ENCODE measurements at regions not wholly inside any gene's neighbourhood (a gene's known extent, or its start where the extent isn't known, plus 50 kb on each side); places are given as distances from the start of the nearest gene placed in this dataset.

DNA sequence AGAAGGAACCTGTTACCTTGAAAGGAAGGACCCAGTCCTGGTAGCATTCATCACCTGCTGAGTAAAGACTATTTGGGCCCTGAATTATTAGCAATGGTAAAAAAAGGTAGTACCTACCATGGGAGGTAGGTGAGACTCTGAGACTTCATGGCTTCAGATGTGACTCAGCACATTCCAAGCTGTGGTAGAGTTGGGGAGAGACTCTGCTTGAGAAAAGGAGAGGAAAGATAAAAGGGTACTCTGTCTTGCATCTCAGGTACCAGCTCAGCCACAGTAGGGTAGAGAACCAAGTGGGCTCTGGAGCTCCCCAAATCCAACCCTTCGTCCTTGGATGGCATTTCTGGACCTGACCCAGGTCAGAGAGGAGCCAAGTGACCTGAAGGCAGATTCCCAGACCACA lies 430.4 kb downstream of the TBL1XR1 start:
- CTCF ChIA-PET: no interaction called here
- H3K4me3 Mint-ChIP-seq: no peak overlapping the region
- peaks cover 0 to 16% (median 5%) of the 10 kb centered on the region in 5 donors for H3K27me3 Mint-ChIP-seq
- Histone ChIP-seq H3K9me3 (ENCODE audit: control insufficient read depth in 2 of 3, low read length in 3 of 3) (peaks cover 0 to 4% (median 0%) of the 10 kb centered on the region in 3 experiments), H3K27me3 (ENCODE audit: control insufficient read depth in 2 of 2, insufficient read depth in 2 of 2, low read length in 2 of 2) (no peaks in the 10 kb centered on the region), H3K36me3 (ENCODE audit: control insufficient read depth in 2 of 3, insufficient read depth in 3 of 3, low read length in 3 of 3) (no peaks in the 10 kb centered on the region), H3K4me3 (ENCODE audit: low read length) (no peak overlapping the region), H3K4me1 (ENCODE audit: control insufficient read depth in 2 of 2, insufficient read depth in 2 of 2, low read length in 2 of 2) (no peaks in the 10 kb centered on the region), H3K27ac (ENCODE audit: low read depth, low read length) (no peak overlapping the region)
- DNase-seq (no peak), ATAC-seq (no peak)
- intact Hi-C loops (cut with micrococcal nuclease): no loop called here
- no peaks in the 10 kb centered on the region for H3K36me3 Mint-ChIP-seq
- peaks cover 6 to 32% (median 12%) of the 10 kb centered on the region in 11 donors for H3K9me3 Mint-ChIP-seq
- no peaks in the 10 kb centered on the region for H3K4me1 Mint-ChIP-seq
- no peak overlapping the region for H3K27ac Mint-ChIP-seq
- POLR2A ChIA-PET: no interaction called here

DNA sequence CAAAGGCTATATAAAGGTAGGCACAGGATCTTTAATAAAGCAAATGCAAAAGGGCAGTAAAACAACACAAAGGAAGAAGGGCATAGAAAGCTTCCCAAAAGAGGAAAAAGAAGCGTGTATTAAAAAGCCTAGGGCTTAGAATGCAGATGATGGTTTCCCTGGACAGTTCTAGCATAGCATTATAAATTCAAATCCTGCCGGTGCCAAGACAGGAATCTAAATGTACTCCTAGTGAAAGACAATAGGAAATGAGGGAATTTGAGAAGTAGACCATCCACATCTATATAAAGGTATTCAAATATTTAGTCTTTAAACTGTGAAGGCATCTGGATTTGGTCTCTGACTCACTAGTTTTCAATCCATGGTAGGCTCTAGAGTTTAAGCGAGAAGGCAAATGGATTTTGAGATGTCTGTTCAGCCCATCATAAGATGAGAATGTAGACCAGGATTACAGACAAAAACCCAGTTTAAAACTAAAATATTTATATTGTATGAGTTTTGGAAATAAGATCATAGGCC lies 431.8 kb downstream of the TBL1XR1 start:
- H3K4me1 Mint-ChIP-seq: no peaks in the 10 kb centered on the region
- POLR2A ChIA-PET: no interaction called here
- ATAC-seq (no peak), DNase-seq (no peak)
- H3K9me3 ChIP-seq (ENCODE audit: control insufficient read depth in 2 of 3, low read length in 3 of 3): peaks cover 0 to 4% (median 0%) of the 10 kb centered on the region in 3 experiments
- H3K4me1 ChIP-seq (ENCODE audit: control insufficient read depth in 2 of 2, insufficient read depth in 2 of 2, low read length in 2 of 2): no peaks in the 10 kb centered on the region
- no peaks in the 10 kb centered on the region for H3K36me3 ChIP-seq (ENCODE audit: control insufficient read depth in 2 of 3, insufficient read depth in 3 of 3, low read length in 3 of 3)
- H3K4me3 Mint-ChIP-seq: no peak overlapping the region
- H3K27me3 Mint-ChIP-seq: peaks cover 0 to 21% (median 5%) of the 10 kb centered on the region in 5 donors
- no peak overlapping the region for H3K27ac Mint-ChIP-seq
- H3K36me3 Mint-ChIP-seq: no peaks in the 10 kb centered on the region
- H3K4me3 ChIP-seq (ENCODE audit: low read length): no peak overlapping the region
- CTCF ChIA-PET: no interaction called here
- H3K27ac ChIP-seq (ENCODE audit: low read depth, low read length): no peak overlapping the region
- no peaks in the 10 kb centered on the region for H3K27me3 ChIP-seq (ENCODE audit: control insufficient read depth in 2 of 2, insufficient read depth in 2 of 2, low read length in 2 of 2)
- intact Hi-C loops (cut with micrococcal nuclease): no loop called here
- peaks cover 4 to 31% (median 9%) of the 10 kb centered on the region in 11 donors for H3K9me3 Mint-ChIP-seq

DNA sequence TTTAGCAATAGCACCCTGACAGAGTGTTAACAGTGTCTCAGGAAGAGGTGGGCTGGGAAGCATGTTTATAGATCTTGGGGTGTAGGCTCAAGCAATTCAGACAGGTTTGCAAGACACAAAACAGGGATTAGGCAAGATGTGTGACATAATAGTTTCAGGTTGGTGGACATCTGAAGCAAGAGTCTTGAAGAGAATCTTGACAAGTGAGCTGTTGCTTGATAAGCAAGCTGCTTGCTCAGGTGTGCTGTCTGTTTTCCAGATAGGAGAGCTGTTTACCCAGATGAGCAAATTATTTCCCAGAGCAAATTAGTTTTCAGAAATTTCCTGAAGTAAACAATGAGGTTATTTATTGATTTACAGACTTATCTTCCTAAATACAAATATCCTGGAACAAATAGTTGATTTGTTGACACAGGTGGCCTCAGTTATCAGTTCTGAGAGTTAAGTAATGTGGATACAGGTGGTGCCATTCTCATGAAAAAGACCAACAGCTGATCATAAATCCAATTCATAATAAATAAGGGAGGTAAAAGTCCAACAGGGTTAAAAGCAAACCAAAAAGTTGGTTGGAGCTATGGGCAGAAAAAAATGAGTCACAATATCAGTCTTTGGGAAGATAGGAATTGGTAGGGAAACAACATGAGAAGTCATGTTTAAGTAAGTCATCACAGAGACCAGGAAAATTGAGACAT lies 437.3 kb downstream of the TBL1XR1 start:
- peaks cover 0 to 8% (median 3%) of the 10 kb centered on the region in 11 donors for H3K9me3 Mint-ChIP-seq
- no peak overlapping the region for H3K4me3 ChIP-seq (ENCODE audit: low read length)
- H3K27ac ChIP-seq (ENCODE audit: low read depth, low read length): no peak overlapping the region
- no peaks in the 10 kb centered on the region for H3K36me3 ChIP-seq (ENCODE audit: control insufficient read depth in 2 of 3, insufficient read depth in 3 of 3, low read length in 3 of 3)
- H3K4me1 ChIP-seq (ENCODE audit: control insufficient read depth in 2 of 2, insufficient read depth in 2 of 2, low read length in 2 of 2): no peaks in the 10 kb centered on the region
- DNase-seq (no peak), ATAC-seq (no peak)
- POLR2A ChIA-PET: no interaction called here
- CTCF ChIA-PET: no interaction called here
- no peaks in the 10 kb centered on the region for H3K9me3 ChIP-seq (ENCODE audit: control insufficient read depth in 2 of 3, low read length in 3 of 3)
- H3K27ac Mint-ChIP-seq: no peak overlapping the region
- intact Hi-C loops (cut with micrococcal nuclease): no loop called here
- H3K36me3 Mint-ChIP-seq: no peaks in the 10 kb centered on the region
- H3K4me3 Mint-ChIP-seq: no peak overlapping the region
- H3K4me1 Mint-ChIP-seq: no peaks in the 10 kb centered on the region
- H3K27me3 Mint-ChIP-seq: peaks cover 0 to 34% (median 5%) of the 10 kb centered on the region in 5 donors
- no peaks in the 10 kb centered on the region for H3K27me3 ChIP-seq (ENCODE audit: control insufficient read depth in 2 of 2, insufficient read depth in 2 of 2, low read length in 2 of 2)

DNA sequence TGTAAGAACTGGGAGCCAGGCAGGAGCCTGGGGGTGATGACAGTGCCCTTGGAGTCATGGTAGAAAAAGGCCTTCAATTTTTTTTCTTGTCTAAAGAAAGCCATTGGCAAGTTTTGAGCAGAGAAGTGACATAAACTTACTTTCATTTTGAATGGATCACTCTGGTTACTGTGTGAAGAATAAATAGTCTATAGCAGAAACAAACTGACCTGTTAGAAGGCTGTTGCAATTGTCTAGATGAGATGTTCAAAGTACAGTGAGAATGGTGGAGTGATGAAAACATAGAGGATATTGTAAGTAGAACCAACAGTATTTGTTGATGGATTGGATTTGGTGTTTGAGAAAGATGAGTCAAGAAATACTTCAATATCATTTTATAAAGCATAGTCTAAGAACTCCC lies 439.9 kb downstream of the TBL1XR1 start:
- Histone ChIP-seq H3K27ac (ENCODE audit: low read depth, low read length) (no peak overlapping the region), H3K27me3 (ENCODE audit: control insufficient read depth in 2 of 2, insufficient read depth in 2 of 2, low read length in 2 of 2) (no peaks in the 10 kb centered on the region), H3K4me1 (ENCODE audit: control insufficient read depth in 2 of 2, insufficient read depth in 2 of 2, low read length in 2 of 2) (no peaks in the 10 kb centered on the region), H3K9me3 (ENCODE audit: control insufficient read depth in 2 of 3, low read length in 3 of 3) (no peaks in the 10 kb centered on the region), H3K4me3 (ENCODE audit: low read length) (no peak overlapping the region), H3K36me3 (ENCODE audit: control insufficient read depth in 2 of 3, insufficient read depth in 3 of 3, low read length in 3 of 3) (no peaks in the 10 kb centered on the region)
- Mint-ChIP-seq H3K27ac (no peak overlapping the region), H3K4me1 (no peaks in the 10 kb centered on the region), H3K9me3 (peaks cover 0 to 6% (median 0%) of the 10 kb centered on the region in 11 donors), H3K36me3 (no peaks in the 10 kb centered on the region), H3K4me3 (no peak overlapping the region), H3K27me3 (peaks cover 0 to 31% (median 3%) of the 10 kb centered on the region in 5 donors)
- ChIA-PET CTCF (no interaction called here), POLR2A (no interaction called here)
- DNase-seq (no peak), ATAC-seq (no peak)
- intact Hi-C loops (cut with micrococcal nuclease): no loop called here

DNA sequence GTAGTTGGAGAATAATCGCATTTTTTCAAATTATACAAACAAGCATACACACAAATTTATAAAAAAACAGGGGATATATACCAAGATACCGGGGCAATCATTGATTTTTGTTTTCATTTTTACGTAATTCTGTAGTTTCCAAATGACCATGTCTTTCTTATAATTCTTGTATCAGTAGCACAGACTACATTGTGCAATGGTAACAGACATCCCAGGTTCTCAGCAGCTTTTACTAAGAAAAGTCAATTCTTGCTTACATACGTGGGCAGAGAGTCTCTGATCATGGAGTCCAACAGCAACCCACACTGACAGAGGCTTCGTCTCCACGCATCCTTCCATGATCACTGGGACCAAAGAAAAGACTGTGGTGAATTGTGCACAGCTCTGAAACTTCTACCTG lies 441.3 kb downstream of the TBL1XR1 start:
- Mint-ChIP-seq H3K9me3 (peaks cover 0 to 7% (median 2%) of the 10 kb centered on the region in 11 donors), H3K4me1 (peaks cover 0 to 6% (median 0%) of the 10 kb centered on the region in 7 donors), H3K27ac (no peak overlapping the region), H3K36me3 (no peaks in the 10 kb centered on the region), H3K4me3 (no peak overlapping the region), H3K27me3 (peaks cover 0 to 31% (median 6%) of the 10 kb centered on the region in 5 donors)
- Histone ChIP-seq H3K36me3 (ENCODE audit: control insufficient read depth in 2 of 3, insufficient read depth in 3 of 3, low read length in 3 of 3) (no peaks in the 10 kb centered on the region), H3K27ac (ENCODE audit: low read depth, low read length) (no peak overlapping the region), H3K27me3 (ENCODE audit: control insufficient read depth in 2 of 2, insufficient read depth in 2 of 2, low read length in 2 of 2) (no peaks in the 10 kb centered on the region), H3K9me3 (ENCODE audit: control insufficient read depth in 2 of 3, low read length in 3 of 3) (no peaks in the 10 kb centered on the region), H3K4me3 (ENCODE audit: low read length) (no peak overlapping the region), H3K4me1 (ENCODE audit: control insufficient read depth in 2 of 2, insufficient read depth in 2 of 2, low read length in 2 of 2) (no peaks in the 10 kb centered on the region)
- ATAC-seq (no peak), DNase-seq (no peak)
- intact Hi-C loops (cut with micrococcal nuclease): no loop called here
- ChIA-PET POLR2A (no interaction called here), CTCF (no interaction called here)

DNA sequence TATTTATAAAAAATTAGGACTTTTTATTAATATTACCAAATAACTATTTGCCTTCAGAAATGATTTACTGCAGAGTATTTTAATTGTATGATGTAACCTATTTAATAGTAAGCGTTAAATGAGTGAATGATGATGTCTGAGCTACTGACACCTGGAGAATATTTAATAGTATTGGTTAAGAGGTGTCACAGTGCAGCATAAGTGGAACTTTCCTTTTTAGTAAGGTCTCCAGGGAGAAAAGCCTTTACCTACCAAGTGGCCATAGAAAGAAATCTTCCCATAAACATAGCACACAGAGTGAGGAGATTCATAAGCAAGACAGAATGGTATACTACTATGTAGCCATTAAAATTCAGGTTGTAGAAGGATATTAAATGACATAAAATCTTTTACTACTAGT lies 441.7 kb downstream of the TBL1XR1 start:
- DNase-seq: no peak
- ChIA-PET CTCF (no interaction called here), POLR2A (no interaction called here)
- Histone ChIP-seq H3K27me3 (ENCODE audit: control insufficient read depth in 2 of 2, insufficient read depth in 2 of 2, low read length in 2 of 2) (no peaks in the 10 kb centered on the region), H3K4me1 (ENCODE audit: control insufficient read depth in 2 of 2, insufficient read depth in 2 of 2, low read length in 2 of 2) (no peaks in the 10 kb centered on the region), H3K9me3 (ENCODE audit: control insufficient read depth in 2 of 3, low read length in 3 of 3) (no peaks in the 10 kb centered on the region), H3K4me3 (ENCODE audit: low read length) (no peak overlapping the region), H3K27ac (ENCODE audit: low read depth, low read length) (no peak overlapping the region), H3K36me3 (ENCODE audit: control insufficient read depth in 2 of 3, insufficient read depth in 3 of 3, low read length in 3 of 3) (no peaks in the 10 kb centered on the region)
- H3K27me3 Mint-ChIP-seq: peaks cover 0 to 31% (median 8%) of the 10 kb centered on the region in 5 donors
- no peak overlapping the region for H3K27ac Mint-ChIP-seq
- no peak for ATAC-seq
- intact Hi-C loops (cut with micrococcal nuclease): no loop called here
- H3K9me3 Mint-ChIP-seq: peaks cover 0 to 8% (median 2%) of the 10 kb centered on the region in 11 donors
- no peak overlapping the region for H3K4me3 Mint-ChIP-seq
- peaks cover 0 to 6% (median 0%) of the 10 kb centered on the region in 7 donors for H3K4me1 Mint-ChIP-seq
- no peaks in the 10 kb centered on the region for H3K36me3 Mint-ChIP-seq

DNA sequence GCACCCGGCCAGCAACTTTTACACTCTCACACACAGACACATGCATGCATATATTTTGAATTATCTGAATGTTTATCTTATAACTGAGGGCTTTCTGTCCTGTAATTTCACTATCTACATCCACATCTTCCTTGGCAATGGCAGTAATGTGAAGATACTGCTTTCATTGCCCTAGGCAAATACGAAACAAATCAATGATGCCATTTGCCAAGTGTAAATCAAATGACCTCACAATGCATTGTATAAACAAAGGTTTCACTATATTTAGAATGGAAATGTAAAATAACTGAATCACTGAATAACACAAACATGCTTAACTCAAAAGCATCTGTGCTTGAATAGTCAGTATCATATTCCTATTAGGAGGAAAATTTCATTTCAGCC lies 455.6 kb downstream of the TBL1XR1 start:
- no peak overlapping the region for H3K4me3 Mint-ChIP-seq

More for the DNA sequence above, 455.6 kb downstream of the TBL1XR1 start:
- peaks cover 0 to 2% (median 0%) of the 10 kb centered on the region in 5 donors for H3K27me3 Mint-ChIP-seq
- H3K4me1 Mint-ChIP-seq: no peaks in the 10 kb centered on the region
- Histone ChIP-seq H3K27ac (ENCODE audit: low read depth, low read length) (no peak overlapping the region), H3K4me3 (ENCODE audit: low read length) (no peak overlapping the region), H3K36me3 (ENCODE audit: control insufficient read depth in 2 of 3, insufficient read depth in 3 of 3, low read length in 3 of 3) (no peaks in the 10 kb centered on the region), H3K9me3 (ENCODE audit: control insufficient read depth in 2 of 3, low read length in 3 of 3) (no peaks in the 10 kb centered on the region), H3K27me3 (ENCODE audit: control insufficient read depth in 2 of 2, insufficient read depth in 2 of 2, low read length in 2 of 2) (no peaks in the 10 kb centered on the region), H3K4me1 (ENCODE audit: control insufficient read depth in 2 of 2, insufficient read depth in 2 of 2, low read length in 2 of 2) (no peaks in the 10 kb centered on the region)
- CTCF ChIA-PET: no interaction called here
- no peak for ATAC-seq
- peaks cover 0 to 1% (median 0%) of the 10 kb centered on the region in 11 donors for H3K9me3 Mint-ChIP-seq
- DNase-seq: no peak
- H3K27ac Mint-ChIP-seq: no peak overlapping the region
- POLR2A ChIA-PET: no interaction called here
- no peaks in the 10 kb centered on the region for H3K36me3 Mint-ChIP-seq
- intact Hi-C loops (cut with micrococcal nuclease): no loop called here
